PFSK-1 (cell line): ENCODE measurements at regions not wholly inside any gene's neighbourhood (a gene's known extent, or its start where the extent isn't known, plus 50 kb on each side); places are given as distances from the start of the nearest gene placed in this dataset.

Experiments used
- FOXP2 ChIP-seq: optimal IDR thresholded peaks from 2 replicates; pipeline ENCODE3; 2011; ENCODE audit warnings: borderline replicate concordance, control low read depth, inconsistent platforms; ENCODE audit not compliant: insufficient read depth; ENCODE audit errors: extremely low read length, extremely low read depth
- POLR2AphosphoS5 ChIP-seq: IDR thresholded peaks from 2 replicates; pipeline ENCODE4 v1.6.1; 2012; ENCODE audit warnings: low read depth, mild to moderate bottlenecking, control low read depth, low read length, moderate library complexity
- REST ChIP-seq, 2 experiments: IDR thresholded peaks; 2 replicates each; pipeline versions ENCODE4 v1.6.1 to v1.8.0; 2011 to 2012; ENCODE audit warnings: low read depth in 2 of 2, low read length in 2 of 2, control low read depth in 1 of 2, inconsistent platforms in 1 of 2, mild to moderate bottlenecking in 1 of 2, moderate library complexity in 1 of 2; ENCODE audit not compliant: insufficient read depth in 1 of 2
- SIN3A ChIP-seq: IDR thresholded peaks from 2 replicates; pipeline ENCODE4 v1.6.1; 2012; ENCODE audit warnings: mild to moderate bottlenecking, low read length, moderate library complexity, borderline replicate concordance; ENCODE audit not compliant: insufficient read depth
- TAF1 ChIP-seq: IDR thresholded peaks from 2 replicates; pipeline ENCODE4 v1.6.1; 2012; ENCODE audit warnings: low read length, control low read depth, borderline replicate concordance; ENCODE audit not compliant: insufficient read depth

DNA sequence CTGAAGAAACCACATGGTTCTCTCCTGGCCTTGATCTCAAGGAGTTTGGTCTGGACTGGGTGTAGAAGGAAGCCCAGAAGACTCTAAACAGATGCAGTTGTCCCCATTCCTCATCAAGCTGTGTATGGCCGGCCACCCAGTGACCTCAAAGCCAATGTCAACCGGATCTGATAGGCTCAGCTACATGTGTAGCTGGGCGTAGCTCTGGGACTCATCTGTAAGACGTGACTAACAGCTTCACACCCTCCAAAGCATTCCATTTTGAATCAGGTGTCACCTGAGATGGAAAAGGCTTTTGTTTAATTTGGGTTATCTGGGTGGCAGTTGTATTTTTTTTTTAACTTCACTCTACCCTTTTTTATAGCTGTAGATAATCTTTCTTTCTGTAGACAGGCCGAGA lies 130.4 kb downstream of the ABCC12 start:
- TF ChIP-seq TAF1 (no peak), POLR2AphosphoS5 (no peak), FOXP2 (no peak), REST (IDR thresholded peaks at IDR 0.05; ENCODE audit: insufficient read depth in 1 of 2, low read depth in 2 of 2, low read length in 2 of 2) (no peak), SIN3A (no peak)

- TF ChIP-seq POLR2AphosphoS5 (no peak), FOXP2 (no peak), SIN3A (no peak), REST (IDR thresholded peaks at IDR 0.05; ENCODE audit: insufficient read depth in 1 of 2, low read depth in 2 of 2, low read length in 2 of 2) (no peak)
These were observed 131.8 kb downstream of the ABCC12 start for GRCh38 chr16:48024042-48024441.

DNA sequence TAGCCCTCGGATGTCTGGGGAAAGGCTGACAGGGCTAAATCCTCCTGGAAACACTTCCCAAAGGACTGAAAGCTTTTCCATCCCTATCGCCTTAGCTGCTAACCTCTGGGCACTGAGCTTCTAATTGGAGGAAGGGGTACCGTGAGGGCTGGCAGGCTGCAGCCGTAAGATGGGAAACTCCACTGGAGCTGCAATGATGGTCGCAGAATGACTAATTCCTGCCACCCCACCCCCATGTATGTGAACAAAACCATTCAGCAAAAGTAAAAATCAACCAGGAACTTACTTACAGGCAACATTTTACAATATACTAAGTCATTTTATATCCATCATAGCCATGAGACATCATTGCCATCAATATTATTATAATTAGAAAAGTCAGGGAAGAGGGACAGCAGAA lies 133.3 kb downstream of the ABCC12 start:
- TF ChIP-seq FOXP2 = no peak
- TF ChIP-seq REST (IDR thresholded peaks at IDR 0.05; ENCODE audit: insufficient read depth in 1 of 2, low read depth in 2 of 2, low read length in 2 of 2) = no peak
- no peak for TF ChIP-seq TAF1
- no peak for TF ChIP-seq SIN3A
- TF ChIP-seq POLR2AphosphoS5 = no peak

- TF ChIP-seq REST (IDR thresholded peaks at IDR 0.05; ENCODE audit: insufficient read depth in 1 of 2, low read depth in 2 of 2, low read length in 2 of 2) (peak; percentile 31 to 80; a peak in 3 of 4 replicates), SIN3A (no peak), POLR2AphosphoS5 (no peak), FOXP2 (no peak), TAF1 (no peak)
These were observed 141.3 kb downstream of the ABCC12 start for GRCh38 chr16:48014349-48015135.

- TF ChIP-seq FOXP2 (no peak), POLR2AphosphoS5 (no peak), TAF1 (no peak), SIN3A (no peak), REST (IDR thresholded peaks at IDR 0.05; ENCODE audit: insufficient read depth in 1 of 2, low read depth in 2 of 2, low read length in 2 of 2) (no peak)
These were observed 142.3 kb downstream of the ABCC12 start for GRCh38 chr16:48013491-48013901.
